ENCODE measurements at regions not wholly inside any gene's neighbourhood (a gene's known extent, or its start where the extent isn't known, plus 50 kb on each side); places are given as distances from the start of the nearest gene placed in this dataset.
"Not testable (repeated sequence)": the region's sequence is repeated elsewhere in the genome, so short reads cannot be mapped to it uniquely, and the experiment has no call there.

GRCh38 chr4:137861682-137862081 is 329.4 kb upstream of the PCDH18 start:
- Histone ChIP-seq H3K27me3 (no peaks in the 10 kb centered on the region), H3K36me3 (no peaks in the 10 kb centered on the region), H3K9me3 (no peaks in the 10 kb centered on the region), H3K27ac (no peak overlapping the region), H3K4me3 (no peak overlapping the region), H3K4me1 (no peaks in the 10 kb centered on the region)
- DNase-seq (ENCODE audit: low spot score) = no peak
- TF ChIP-seq CTCF (IDR thresholded peaks at IDR 0.05) = peak; percentile 20 to 59

- no peaks in the 10 kb centered on the region for H3K27me3 ChIP-seq
- no peaks in the 10 kb centered on the region for H3K4me1 ChIP-seq
- no peak for DNase-seq (ENCODE audit: low spot score)
Measured at GRCh38 chr4:137853424-137853823, 321.1 kb upstream of the PCDH18 start.

GRCh38 chr4:137852326-137852725 is 320.0 kb upstream of the PCDH18 start:
- Histone ChIP-seq H3K9me3 (peaks cover 0 to 6% of the 10 kb centered on the region in 2 donors), H3K36me3 (no peaks in the 10 kb centered on the region), H3K27me3 (no peaks in the 10 kb centered on the region), H3K4me1 (no peaks in the 10 kb centered on the region), H3K27ac (no peak overlapping the region), H3K4me3 (no peak overlapping the region)
- no peak for TF ChIP-seq CTCF (IDR thresholded peaks at IDR 0.05)
- DNase-seq (ENCODE audit: low spot score) = no peak

More at GRCh38 chr4:137853424-137853823, 321.1 kb upstream of the PCDH18 start:
- no peak for TF ChIP-seq CTCF (IDR thresholded peaks at IDR 0.05)
- Histone ChIP-seq H3K36me3 (no peaks in the 10 kb centered on the region), H3K27ac (no peak overlapping the region), H3K4me3 (no peak overlapping the region), H3K9me3 (peaks cover 0 to 6% of the 10 kb centered on the region in 2 donors)

- no peak overlapping the region for H3K27ac ChIP-seq
- no peak for TF ChIP-seq CTCF (IDR thresholded peaks at IDR 0.05)
- no peaks in the 10 kb centered on the region for H3K4me1 ChIP-seq
- H3K27me3 ChIP-seq = no peaks in the 10 kb centered on the region
- DNase-seq (ENCODE audit: low spot score) = no peak
- no peaks in the 10 kb centered on the region for H3K36me3 ChIP-seq
- H3K4me3 ChIP-seq = no peak overlapping the region
- peaks cover 0 to 6% of the 10 kb centered on the region in 2 donors for H3K9me3 ChIP-seq
Measured at GRCh38 chr4:137851435-137851834, 319.1 kb upstream of the PCDH18 start.

GRCh38 chr4:137827945-137828344 is 295.7 kb upstream of the PCDH18 start:
- H3K4me3 ChIP-seq; DNase-seq (ENCODE audit: low spot score); H3K36me3 ChIP-seq; H3K27me3 ChIP-seq; H3K27ac ChIP-seq; H3K4me1 ChIP-seq: not testable (repeated sequence)
- H3K9me3 ChIP-seq = peaks cover 0 to 11% of the 10 kb centered on the region in 2 donors

- no peak for TF ChIP-seq CTCF (IDR thresholded peaks at IDR 0.05)
- DNase-seq (ENCODE audit: low spot score) = no peak
- Histone ChIP-seq H3K27ac (no peak overlapping the region), H3K9me3 (peaks cover 0 to 6% of the 10 kb centered on the region in 2 donors), H3K27me3 (no peaks in the 10 kb centered on the region), H3K4me3 (no peak overlapping the region), H3K36me3 (no peaks in the 10 kb centered on the region), H3K4me1 (no peaks in the 10 kb centered on the region)
Measured at GRCh38 chr4:137825505-137825904, 293.2 kb upstream of the PCDH18 start.
